Hematopoietic multipotent progenitor cell treated with erythropoietin and hydrocortisone succinate and interleukin-3 and kit ligand, for 17 days (in vitro differentiated cells): ENCODE measurements at regions not wholly inside any gene's neighbourhood (a gene's known extent, or its start where the extent isn't known, plus 50 kb on each side); places are given as distances from the start of the nearest gene placed in this dataset.

Experiments used
- DNase-seq: peaks from one replicate; pipeline ENCODE4 v3.0.0-alpha.2; 2015; ENCODE audit warnings: low spot score

DNA sequence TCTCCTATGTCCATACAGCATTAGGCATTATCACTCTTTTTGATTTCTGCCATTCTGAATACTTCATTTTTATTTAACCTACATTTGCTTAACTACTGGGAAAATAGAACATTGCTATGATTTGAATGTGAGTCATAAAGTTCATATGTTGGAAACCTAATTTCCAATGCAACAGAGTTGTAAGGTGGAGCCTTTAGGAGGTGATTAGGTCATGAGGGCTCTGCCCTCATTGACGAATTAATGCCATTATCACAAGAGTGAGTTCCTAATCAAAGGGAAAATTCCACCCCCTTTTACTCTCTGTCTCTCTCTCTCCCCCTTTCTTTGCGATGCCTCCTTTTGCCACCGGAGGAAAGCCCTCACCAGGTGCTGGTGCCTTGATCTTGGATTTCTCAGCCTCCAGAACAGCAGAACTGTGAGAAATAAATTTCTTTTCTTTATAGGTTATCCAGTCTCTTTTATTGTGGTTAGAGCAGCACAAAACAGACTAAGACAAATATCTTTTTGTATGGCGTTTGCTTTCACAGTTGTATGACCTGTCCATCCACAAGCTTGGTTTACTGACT is 180.1 kb upstream of the ARID2 start:
- DNase-seq, result no peak

DNA sequence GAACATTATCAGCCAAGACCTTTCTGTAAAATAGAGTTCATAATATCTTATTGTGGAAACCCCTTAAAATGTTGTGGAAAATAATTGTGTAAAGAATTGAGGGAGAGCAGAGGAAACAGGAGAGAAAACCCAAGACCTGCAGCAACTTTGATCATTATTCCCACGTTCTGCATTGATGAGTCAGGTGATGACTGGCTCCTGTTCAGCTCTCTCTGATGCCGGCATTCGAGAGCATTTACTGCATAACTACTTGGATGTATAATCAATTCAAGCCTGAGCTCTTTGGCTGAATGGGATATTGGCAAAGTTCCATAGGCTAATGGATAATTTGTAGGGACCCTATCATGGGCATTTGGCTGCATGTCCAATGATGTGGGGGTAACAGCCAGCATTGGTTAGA is 176.3 kb upstream of the ARID2 start:
- DNase-seq, result no peak

DNA sequence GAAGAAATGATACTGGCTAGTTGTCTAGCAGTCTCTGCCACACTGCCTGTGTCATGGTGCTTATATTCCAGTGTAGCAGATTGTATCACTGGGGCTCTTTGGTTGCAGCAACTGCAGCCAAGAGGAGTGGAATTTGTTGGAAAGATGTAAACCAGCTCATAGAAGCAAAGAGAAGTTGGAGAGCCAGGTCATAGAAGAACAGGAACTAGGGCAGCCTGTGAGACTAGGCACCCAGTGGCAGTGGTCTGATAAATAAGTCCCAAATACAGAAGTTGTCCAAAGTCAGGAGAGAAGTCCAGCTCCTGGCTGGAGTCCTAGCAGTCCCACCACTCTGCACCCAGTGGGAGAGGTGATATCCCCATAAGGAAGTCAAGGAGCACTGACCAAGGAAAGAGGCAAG is 172.5 kb upstream of the ARID2 start:
- no peak for DNase-seq

DNA sequence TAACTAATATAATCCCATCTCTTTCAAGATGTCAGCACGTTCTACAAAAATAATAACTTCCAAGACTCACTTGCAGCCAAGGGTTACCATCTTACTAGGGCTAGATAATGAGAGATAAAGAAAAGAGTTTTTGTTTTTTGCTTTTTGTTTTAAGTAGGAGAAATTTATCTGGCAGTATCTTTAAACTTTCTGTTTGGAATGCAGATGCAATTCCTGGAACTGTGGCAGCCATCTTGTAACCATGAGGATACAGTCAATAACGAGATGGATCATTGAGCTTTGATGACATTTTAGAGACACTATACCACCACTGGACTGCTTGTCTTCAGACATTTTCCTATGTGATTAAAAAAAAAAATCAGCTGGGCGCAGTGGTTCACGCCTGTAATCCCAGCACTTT is 171.2 kb upstream of the ARID2 start:
- no peak for DNase-seq

DNA sequence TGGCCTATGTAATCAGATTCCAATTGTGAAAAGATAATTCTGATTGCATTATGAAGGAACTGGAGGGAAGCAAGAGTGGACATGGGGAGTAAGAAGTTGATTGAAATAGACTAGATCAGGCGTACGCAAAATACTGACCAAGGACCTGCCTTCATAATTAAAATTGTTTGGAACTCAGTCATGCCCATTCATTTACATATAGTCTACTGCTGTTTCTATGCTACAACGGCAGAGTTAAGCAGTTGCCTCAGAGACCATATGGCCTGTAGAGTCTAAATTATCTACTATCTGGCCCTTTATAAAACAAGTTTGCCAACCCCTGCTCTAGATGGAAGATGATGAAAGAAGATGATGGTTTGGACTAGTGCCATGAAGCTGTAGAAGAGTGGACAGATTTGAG is 170.0 kb upstream of the ARID2 start:
- DNase-seq, result no peak

DNA sequence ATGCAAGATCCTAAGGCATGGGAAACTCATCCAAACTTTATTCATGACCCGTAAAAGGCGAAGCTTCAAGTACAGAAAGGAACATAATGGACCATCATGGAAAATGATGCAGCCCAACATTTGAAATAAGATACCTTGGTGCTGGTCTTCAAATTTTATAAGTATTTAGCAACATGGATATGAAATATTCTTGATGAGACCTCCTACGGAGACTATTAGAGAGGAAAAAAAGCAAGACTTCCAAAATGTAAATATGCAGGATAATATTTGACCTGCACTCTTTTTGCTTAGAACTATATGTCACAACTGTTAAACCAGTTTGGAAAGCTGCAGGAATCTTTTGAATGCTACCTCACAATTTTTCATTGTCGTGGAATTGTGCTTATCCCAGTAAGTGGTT is 168.8 kb upstream of the ARID2 start:
- no peak for DNase-seq

DNA sequence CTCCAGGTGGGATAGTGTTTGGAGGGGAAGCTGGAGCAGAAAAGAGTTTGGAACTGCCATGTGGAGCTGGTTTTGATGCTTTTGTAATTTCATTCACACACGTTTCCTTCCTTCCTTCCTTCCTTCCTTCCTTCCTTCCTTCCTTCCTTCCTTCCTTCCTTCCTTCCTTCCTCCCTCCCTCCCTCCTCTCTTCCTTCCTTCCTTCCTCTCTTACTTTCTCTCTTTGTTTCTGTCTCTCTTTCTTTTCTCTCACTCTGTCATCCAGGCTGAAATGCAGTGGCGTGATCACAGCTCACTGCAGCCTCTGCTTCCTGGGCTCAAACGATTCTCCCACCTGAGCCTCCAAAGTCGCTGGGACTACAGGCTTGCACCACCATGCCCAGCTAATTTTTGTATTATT is 168.0 kb upstream of the ARID2 start:
- DNase-seq, result no peak

DNA sequence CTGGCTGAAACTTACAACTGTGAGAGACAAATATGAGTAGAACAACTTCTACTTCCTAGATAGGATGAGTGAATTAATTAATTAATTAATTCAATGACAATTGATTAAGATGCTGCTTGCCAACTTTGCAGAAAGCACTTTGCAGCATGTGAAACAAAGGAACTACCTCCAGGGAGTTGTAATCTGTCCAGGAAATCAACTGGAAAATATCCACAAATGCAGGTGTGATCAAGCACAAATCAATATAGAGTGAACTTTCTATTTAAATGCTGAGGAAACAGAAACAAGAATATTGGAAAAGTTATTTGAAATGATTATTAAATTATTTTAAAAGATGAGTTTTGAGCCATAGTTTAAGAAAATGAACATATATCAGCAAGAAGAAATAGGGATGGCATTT is 163.9 kb upstream of the ARID2 start:
- DNase-seq, result no peak

DNA sequence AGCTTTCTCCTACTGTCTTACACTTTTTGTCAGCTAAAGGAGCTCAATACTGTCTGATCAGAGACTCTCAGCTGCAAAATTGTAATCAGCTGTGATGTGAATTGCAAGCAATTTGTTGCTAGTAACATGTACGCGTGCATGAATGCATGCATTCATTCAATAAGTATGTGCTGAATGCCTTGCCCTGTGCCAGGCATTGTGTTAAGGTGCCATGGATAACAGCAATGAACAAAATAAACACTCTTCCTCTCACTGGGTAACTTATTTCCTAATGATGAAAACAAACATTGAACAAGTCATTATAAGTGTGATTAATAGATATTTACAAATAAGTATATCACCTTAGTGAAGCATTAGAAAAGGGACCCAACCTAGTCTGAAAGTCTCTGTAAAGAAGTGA is 163.2 kb upstream of the ARID2 start:
- no peak for DNase-seq

DNA sequence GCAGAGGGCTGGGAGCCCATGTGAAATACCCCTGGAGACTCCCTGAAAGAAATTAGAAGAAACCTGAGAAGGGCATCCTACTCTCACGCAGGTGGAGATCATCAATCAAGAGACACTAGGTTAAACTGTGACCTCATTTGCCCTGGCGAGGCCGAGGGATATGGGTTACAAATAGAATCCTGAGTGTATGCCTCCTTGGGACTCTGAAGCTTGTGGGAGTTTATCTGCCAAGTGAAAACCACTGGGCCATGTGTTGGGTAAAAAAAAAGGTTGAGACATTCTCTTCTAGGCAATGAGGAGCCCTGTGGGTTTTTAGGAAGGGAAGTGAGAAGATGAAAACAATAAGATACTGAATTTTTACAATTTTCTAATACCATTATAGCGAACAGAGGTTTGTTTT is 160.7 kb upstream of the ARID2 start:
- no peak for DNase-seq

DNA sequence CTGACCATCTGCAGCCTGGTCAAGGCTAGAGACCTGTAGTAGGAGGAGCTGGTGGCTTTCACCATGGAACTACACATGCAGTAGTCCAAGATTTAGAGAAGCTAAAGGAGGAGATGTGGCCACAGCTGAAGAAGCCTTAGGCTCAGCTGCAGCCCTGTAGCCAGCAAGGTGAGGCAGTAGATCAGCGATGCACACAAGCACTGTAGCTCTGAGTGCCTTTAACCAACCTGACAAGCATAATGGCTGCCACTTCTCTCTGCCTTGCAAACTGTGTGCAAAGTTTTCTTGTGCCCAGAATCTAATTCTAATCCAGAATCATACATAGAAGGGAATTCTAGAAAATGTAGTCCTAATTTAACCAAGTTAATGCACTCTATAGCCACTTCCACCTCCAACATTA is 159.0 kb upstream of the ARID2 start:
- DNase-seq, result no peak

DNA sequence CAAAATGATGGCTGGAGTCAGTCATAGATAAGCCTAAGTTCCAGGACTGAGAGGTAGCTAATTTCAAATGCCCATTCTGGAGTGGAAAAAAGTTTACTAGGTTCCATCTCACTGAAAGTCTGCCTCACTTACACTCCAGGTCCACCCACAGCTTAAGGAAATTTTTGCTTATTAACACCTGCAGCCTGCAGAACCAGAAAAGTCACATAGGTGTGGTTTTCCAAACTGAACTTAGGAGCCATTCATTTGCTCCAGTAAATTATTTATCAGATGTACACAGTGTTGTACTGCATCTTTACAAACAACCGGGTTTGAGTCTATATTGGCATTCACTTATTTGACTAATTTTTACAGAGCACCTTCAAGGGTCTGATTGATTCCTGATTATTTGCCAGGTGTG is 157.4 kb upstream of the ARID2 start:
- DNase-seq, result no peak

DNA sequence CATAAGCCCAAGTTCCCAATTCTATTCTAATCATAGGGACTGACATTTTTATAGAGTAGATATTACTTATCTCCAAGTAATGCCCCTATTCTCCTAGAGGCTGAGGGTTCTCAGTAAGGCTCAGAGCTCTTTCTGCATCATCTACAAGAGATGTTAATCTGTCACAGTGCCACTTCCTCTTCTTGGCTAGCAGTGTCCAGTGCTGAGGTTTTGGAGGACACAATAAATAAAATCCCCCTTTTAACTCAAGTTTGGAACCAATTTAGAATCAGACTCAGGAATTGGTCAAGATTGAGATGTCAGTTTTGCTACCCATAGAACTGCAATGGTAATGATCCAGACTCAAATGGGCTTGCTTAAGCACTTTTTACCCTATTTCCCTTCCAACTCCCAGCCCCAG is 154.1 kb upstream of the ARID2 start:
- DNase-seq, result no peak

DNA sequence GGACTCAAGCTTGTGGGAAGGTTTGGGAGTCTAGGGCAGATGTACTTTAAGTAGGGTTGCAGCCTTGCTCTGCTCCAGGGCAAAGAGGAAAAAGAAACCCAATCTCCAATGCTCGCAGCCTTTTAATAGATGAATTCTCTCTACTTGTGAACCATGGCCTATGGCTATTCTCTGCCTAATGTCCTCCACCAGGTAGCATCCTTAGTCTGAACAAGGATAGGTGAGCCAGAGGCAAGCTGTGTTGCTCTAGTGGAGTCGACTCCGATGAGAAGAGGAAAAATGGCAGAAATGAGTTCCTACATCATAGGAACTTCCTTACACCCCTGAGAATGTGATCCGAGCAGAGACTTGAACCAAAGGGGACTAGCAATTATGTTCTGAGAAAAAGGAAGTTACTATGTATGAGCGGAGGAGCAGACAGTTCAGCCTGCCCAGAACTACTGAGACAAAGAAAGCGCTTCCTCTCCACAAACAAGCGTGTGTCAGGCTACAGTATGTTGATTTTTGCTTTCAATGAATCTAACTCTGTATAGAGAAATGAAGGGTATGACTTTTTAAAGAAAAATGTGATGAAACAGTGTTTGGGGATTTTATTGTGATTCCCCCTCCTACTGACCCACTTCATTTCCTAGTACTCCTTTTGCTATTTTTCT is 153.6 kb upstream of the ARID2 start:
- DNase-seq, result no peak

DNA sequence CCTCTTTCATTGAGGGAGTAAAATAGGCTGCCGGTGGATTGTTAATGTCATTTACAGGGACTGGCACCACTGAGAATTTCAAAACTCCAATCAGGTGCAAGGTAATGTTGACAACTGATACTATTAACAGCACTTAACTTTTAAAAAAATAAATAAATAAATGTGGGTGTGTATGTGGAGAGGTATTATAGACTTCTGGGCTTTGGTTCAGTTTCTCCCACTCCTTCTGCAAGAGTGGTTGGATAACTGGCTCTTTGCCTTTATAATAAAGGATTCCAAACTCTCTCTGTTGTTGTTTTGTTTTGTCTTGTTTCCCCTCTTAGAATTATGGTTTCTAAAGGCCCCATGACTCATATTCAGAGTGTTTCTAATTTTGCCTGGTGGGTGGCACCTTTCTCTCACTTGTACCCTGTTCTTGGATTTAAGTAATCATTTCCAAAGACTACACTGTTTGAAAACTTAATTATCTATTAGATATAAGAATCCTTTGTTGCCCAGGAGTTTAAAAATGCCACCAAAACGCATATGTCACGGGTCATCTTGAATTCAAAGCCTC is 151.6 kb upstream of the ARID2 start:
- DNase-seq, result no peak

DNA sequence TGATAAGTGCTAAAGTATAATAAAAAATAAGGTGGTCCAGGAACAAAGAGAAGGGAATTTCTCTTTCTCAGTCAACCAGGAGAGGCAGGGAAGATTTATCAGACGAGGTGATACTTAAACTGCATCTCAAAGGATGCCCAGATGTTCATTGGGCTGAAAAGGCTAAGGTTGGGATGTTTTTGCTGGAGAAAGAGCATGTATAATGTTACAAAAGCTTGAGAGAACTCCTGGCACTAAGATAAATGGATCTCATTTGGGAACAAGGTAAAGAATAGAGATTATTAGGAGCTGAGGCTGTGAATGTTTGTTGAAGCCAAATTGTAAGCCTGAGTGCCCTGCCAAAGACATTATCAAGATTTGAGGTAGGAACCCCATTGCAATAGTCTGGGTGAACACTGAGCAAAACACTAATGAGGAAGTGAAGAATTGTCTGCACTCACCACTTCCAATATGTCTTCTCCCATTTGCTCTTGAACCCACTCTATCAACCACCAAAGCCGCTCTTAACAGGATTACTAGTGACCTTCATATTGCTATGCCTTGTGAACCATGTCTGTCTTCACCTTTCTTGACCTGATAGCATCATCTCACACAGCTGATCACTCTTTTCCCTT is 149.0 kb upstream of the ARID2 start:
- DNase-seq, result no peak

DNA sequence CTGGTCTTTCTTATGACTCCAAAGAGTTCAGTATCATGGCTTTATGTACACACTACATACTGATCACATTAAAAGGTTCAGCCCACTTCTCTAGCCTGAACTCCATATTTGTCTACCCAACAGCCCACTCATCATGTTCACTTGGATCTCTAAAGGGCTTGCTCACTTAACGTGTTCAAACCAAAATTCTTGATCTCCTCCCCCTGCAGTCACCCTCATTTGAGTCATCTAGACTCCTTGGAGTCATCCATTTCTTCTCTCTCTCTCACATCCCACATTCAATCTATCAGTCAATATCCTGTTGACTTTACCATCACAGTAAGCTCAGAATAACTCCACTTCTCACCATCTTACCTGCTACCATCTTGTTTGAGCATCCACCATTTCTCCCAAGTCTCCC is 148.4 kb upstream of the ARID2 start:
- no peak for DNase-seq

DNA sequence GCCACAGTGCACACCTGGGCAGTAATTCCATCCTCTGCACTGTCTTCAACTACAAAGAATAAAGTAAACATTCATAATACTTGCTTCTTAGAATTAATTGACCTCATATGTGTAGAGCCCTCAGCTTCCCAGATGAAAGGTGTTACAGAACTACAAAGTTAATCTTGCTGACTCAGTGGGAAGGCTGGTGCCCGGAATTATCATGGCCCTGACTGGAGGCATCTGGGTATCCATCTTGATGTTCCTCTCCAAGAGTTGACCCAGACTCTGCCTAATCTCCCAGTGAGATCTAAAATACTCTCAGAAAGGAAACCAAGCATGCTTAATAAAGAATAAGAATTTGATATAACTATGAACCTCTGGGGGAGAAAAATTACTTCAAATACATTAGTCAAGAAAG is 147.0 kb upstream of the ARID2 start:
- no peak for DNase-seq

DNA sequence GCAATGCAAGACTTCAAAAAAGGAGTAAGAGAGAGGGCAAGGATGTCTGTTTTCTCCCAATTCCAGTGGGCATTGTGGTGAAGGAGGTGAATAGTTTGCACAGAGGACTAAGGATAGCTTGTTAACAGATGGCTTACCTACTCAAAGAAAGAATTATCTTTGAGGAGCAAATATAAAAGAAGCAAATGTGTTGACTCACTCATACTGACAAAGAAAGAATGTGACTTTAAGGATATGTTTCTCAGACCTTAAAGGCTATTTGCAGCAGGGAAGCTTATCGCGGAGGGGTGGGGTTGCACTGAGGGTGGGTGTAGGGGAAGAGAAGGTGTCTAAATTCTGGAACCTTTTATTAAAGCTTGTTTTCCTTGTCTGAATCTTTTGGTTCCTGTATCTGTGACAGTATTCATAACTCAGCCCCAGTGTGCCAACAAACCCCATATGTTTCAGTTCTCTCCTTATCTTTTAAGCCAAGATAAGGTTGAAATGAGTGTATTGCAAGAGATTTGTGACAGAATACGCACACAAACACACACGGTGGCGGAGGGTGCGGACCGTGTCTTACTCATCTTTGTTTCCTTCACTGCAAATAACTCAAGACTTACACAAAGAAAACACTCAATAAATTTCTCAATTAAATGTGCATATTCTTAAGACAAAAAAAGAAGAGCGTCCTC is 146.4 kb upstream of the ARID2 start:
- DNase-seq, result no peak

DNA sequence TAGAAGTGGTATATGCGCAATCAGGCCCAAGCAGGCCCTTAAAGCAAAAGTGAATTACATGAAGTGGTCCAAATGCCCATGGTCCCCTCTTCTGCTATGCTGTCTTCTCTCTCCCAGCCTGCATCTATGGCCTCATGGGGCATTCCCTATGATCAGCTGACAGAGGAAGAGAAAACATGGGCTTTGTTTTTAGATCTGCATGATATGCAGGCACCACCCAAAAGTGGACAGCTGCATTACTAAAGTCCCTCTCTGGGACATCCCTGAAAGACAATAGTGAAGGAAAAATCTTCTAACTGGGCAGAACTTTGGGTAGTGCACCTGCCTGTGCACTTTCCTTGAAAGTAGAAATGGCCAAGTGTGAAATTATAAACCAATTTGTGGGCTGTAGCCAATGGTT is 145.2 kb upstream of the ARID2 start:
- no peak for DNase-seq

DNA sequence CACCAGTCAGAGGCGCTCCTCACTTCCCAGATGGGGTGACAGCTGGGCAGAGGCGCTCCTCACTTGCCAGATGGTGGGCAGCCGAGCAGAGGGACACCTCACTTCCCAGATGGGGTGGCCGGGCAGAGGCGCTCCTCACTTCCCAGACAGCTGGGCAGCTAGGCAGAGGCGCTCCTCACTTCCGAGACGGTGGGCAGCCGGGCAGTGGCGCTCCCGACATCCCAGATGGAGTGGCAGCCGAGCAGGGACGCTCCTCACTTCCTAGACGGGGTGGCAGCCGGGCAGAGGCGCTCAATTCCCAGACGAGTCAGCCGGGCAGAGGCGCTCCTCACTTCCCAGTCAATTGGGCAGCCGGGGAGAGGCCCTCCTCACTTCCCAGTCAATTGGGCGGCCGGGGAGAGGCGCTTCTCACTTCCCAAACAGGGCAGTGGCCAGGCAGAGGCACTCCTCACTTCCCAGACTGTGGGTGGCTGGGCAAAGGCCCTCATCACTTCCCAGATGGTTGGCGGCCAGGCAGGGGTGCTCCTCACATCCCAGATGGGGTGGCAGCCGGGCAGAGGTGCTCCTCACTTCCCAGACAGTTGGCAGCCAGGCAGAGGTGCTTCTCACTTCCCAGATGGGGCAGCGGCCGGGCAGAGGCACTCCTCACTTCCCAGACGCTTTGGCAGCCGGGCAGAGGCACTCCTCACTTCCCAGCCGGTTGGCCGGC is 143.8 kb upstream of the ARID2 start:
- no peak for DNase-seq

DNA sequence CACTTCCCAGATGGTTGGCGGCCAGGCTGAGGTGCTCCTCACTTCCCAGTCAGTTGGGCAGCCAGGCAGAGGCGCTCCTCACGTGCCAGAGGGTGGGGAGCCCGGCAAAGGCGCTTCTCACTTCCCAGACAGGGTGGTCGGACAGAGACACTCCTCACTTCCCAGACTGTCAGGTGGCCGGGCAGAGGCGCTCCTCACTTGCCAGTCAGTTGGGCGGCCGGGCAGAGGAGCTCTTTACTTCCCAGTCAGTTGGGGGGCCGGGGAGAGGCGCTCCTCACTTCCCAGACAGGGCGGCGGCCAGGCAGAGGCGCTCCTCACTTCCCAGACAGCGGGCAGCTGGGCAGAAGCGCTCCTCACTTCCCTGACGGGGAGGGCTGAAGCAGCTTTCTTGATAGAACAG is 143.0 kb upstream of the ARID2 start:
- DNase-seq, result no peak

DNA sequence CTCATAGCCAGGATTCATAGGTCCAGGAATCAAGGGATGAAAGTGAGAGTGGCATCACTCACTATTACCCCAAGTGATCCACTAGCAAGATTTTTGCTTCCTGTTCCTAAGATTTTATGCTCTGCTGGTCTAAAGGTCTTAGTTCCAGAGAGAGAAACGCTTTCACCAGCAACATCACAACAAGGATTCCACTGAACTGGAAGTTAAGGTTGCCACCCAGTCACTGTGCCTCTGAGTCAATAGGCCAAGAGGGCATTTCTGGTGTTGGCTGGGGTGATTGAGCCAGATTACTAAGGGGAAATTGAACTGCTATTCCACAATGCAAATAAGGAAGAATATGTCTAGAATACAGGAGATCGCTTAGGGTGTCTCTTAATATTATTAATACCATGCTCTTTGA is 142.5 kb upstream of the ARID2 start:
- no peak for DNase-seq
